Mesenteric fat pad (tissue), 1 donor: ENCODE measurements at regions not wholly inside any gene's neighbourhood (a gene's known extent, or its start where the extent isn't known, plus 50 kb on each side); places are given as distances from the start of the nearest gene placed in this dataset.
"Not testable (repeated sequence)": the region's sequence is repeated elsewhere in the genome, so short reads cannot be mapped to it uniquely, and the experiment has no call there.

Source experiments
- DNase-seq: peaks from one replicate; pipeline ENCODE4 v3.0.0-alpha.2; 2020; ENCODE audit warnings: low spot score
- donor health status: DM: yes; HTN: yes; CAD: no.

DNA sequence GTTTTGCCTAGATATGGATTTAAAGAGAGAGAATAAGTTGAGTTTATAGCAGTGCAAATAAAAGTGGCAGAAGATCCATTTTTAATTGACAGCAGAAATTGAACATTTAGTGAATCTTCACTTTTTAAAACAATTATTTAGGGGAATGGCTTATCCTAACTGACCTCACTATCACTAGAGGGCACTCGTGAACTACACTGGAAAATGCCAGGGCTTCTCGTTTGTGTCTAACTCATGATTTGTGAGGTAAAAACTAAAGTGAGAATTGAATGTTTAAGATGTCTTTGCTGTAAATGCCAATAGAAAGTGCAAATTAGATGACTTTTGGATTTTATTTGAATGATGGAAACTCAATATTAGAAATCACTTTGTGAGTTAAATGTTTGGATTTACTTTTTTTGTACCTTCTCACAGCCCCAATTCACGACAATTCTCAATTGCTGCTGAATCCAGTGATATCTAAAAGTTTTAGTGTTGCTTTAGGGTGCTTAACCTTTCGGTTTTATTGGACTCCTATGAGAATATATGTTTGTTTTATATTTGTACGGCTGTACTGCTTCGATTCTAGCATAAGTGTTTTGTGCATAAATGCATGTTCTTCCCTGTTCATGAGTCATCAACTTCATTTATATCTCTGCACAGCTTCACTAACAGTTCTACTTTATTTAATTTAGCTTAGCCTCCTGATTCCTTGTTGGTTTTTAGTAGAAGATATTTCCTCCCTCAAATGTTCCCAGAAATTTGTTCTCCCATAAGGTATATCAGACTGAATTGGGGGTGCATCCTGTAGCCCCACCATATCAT lies 462.1 kb downstream of the MFSD1 start:
- DNase-seq, result no peak

DNA sequence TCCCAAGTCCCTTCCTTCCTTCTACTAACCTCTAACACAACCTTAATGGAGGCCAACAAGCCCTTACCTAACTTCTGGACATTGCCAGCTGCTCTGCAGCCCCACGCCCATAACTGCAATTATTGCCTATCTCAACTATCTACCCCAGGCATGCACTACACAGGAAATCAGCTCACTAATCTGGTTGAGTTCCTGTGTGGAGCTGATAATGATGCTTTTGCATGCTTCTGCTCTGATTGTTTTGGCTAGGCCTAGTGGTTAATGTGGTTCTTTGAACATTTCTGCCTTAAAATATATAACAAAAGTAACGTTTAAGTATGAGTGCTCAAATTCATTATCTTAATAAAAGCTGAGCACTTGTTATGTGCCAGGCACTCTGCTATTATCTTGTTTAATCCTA lies 463.9 kb downstream of the MFSD1 start:
- DNase-seq, result no peak

DNA sequence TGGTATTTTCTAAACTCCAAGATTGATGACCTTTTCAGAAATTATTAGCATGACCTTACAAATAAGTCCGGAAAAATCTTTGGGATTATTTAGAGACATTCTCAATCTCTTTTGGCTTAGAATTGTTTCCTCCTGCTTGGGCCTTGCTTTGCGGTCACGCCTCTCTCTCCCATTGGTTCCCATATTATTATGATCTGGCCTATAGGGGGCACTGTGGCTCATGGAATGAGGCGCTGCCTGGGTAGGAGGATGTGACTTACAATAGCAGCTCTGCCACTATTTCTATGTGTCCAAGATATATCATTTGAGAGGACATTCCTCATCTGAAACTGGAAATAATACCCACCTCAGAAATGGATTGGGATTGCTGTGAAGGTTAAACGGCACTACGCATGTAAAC lies 464.9 kb downstream of the MFSD1 start:
- DNase-seq, result no peak

DNA sequence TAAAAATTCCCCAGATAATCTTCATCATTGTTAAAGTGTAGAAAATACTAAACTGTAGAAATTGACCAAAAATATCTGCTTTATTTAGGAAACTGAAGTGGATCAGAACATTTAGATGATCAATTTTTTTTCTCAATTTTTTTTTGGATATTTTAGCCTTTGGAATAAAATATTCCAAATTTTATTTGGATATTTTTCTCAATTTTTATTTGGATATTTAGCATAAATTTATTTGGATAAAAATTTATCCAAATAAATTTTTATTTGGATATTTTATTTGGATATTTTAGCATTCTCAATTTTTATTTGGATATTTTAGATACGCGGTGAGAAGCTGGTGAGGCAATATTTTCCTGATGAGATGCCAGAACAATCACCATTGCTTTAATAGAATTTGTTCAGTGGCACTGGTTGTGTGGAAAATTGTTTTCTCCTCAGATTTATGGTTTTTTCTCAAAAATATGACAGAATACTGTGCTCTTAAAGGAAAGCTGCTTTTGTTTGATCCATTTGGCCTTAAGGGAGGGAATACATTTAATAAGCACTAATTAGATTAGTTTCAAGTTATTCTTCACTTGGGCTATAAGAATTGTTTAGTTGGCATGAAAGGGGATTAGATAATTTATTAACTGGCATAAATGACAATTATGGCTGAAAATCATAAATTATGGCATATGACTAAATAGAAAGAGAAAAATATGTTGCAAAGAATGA lies 470.1 kb downstream of the MFSD1 start:
- DNase-seq, result no peak

DNA sequence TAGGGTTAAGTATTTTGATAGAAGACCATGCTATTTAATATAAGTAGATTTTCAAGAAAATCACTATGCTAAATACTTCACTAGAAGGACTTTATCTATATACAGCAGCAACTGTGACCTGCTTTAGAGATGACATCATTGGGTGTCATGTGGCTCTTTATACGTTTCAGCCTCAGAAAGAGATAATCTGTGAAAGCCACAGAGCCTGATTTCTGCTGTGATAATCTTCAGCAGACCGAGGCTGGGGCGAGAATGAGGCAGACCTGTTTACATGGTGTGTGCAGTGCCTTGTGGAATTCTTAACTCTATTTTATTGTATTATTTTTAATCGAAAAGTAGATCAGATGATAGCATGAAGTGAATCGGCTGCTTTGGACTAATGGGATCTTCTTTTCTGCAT lies 471.2 kb downstream of the MFSD1 start:
- DNase-seq, result no peak

DNA sequence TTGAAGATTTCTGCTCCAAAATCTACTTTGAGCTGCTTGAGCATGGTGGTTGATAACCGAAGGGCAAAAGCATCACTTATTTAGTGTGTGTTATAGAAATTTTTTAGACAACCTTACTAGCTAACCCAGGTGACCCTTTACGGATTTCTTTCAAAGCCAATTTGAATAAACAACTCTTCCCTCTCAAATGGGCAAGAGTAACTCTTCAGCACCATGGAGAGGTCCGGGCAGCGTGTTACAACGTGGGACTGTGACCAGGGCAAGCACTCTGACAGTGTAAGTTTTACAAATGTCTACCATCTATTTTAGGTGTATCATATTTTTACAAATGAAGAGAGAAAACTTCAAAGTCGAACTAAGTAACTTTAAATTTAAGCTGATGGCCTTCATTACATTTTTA lies 471.8 kb downstream of the MFSD1 start:
- DNase-seq, result no peak

DNA sequence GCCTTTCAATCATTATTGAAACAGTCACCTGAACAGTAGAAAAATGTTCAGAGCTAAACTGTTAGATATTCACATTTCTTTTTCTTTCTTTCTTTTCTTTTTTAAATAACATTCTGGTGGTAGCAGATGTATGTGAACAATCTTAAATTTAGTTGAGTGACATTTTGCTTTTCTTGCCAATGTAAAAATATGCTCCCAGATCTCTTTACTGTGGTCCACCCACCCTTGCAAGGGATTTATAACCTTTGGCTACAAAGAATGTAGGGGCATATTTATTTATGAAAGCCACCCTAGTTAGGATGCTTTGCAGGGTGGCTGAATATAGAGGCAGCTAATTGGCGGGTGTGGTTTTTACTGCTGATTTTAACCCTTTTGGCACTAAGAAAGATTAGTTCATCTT lies 473.9 kb downstream of the MFSD1 start:
- no peak for DNase-seq

DNA sequence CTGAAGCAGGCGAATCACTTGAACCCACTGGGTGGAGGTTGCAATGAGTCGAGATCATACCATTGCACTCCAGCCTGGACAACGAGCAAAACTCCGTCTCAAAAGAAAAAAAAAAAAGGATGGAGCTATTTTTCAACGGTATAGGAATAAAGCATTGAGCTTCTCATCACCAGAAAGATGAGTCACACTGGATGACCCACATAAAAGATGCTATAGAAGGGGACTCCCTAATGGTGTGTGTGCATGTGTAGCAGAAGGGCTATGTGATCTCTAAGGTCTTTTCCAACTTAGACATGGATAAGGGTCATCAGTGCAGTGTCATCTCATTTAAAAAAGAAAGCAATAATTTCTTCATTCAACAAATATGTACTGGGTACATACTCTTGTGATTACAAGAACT lies 476.0 kb downstream of the MFSD1 start:
- DNase-seq, result no peak

DNA sequence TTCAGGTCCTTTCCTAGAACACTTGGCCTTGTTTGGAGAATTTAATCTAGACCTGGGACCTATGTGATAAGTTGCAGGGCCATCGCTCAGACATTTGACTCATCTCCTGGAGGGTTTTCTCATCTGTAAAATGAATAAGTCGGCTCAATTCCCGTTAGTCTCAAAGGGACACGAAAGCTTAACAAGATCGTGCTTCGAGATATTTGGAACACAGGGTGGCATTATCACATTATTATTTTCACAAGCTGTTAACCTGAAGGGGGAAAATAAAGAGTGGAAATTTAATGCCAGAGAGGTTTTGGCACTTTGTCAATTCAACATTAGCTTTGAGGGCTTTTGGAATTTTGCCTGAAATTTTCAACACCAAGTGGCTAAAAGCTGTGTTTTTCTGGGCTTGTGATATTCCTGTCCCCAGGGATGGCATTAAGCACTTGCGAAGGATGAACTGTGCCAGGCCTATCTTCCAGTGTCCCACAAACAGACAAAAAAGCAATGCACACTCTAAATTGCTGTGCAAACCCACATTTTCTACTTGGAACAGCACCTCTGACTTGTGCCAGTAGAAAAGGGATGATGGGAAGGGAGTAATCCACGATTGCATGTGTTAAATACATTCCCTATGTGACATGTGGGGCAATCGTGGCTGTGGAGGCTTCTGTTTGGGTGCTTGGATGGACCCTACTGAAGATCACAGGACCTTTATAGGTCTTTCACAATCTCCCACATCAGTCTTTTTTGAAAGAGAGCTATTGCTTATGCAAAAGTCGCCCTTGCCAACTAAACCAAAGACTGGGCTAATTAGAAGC lies 478.7 kb downstream of the MFSD1 start:
- no peak for DNase-seq

DNA sequence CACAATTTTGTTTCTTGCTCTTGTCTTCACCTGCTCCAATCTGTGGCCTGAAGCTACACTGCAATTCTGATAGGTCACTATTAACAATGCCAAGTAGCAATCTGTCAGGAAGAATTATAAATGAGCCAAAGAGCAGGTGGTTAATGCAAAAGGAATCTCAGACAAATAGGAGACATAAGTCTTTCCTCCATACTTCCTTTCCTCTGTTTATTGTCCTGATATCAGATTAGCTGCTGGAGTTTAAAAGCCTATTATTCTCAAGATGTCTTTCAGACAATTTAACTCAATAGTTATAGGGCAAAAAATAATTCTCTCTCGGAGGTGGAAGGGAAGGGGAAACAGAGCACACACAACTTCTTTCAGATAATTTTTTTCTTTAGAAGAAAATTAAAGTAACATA lies 491.6 kb downstream of the MFSD1 start:
- no peak for DNase-seq

DNA sequence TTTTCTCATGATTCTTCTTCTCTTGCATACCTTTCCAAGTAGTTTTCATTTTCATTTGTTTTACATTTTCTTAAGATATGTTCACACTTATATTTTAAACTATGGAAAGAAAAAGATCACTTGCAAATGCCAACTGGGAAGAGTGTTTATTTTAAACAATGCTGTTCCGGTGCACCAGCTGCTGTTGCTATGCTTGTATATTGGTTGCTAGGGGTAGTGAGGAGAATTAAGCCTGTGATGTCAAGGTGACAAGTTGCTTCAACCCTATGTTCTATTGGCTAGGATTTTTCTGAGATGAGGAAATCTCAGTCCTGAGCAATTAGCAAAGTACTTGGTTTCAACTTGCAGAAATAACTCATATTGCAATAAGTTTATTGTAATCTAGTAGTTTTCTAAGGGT lies 500.1 kb downstream of the MFSD1 start:
- no peak for DNase-seq

DNA sequence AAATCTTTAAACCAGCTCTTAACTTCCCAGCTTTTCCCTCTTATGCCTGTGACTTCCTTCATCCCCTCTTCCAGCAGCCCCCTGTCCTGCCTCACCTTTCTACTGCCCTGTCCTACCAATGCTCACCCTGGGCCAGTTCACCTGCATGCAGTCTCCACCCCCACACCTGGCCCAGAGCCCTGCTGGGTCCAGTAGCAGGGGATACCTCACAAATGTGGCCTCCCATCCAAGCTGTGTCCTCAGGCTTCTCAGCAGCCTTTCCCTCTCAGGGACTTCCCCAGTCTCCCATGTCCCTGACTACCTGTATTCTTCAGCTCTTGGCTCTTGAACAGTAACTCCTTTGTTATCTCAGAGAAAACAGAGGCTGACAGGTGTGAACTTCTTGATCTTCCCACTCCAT lies 503.2 kb downstream of the MFSD1 start:
- DNase-seq, result no peak

DNA sequence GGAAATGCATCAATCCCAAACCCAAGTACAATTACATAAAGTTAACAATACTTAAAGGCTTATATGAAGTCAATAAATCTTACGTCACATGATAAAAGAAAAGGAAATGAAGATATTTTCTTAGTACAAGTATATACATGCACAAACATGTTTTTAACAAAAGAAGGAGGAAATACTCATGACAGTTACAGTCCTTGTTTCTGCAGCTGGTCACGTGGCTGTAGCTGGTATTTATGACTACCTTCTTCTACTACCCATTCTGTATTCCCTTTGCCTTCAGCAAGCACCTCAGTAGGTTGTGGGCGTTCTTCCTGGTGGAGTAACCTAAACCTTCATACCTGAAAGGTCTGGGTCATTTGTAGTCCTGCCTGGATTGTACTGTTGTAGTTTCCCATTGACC lies 514.9 kb downstream of the MFSD1 start:
- not testable (repeated sequence) for DNase-seq

DNA sequence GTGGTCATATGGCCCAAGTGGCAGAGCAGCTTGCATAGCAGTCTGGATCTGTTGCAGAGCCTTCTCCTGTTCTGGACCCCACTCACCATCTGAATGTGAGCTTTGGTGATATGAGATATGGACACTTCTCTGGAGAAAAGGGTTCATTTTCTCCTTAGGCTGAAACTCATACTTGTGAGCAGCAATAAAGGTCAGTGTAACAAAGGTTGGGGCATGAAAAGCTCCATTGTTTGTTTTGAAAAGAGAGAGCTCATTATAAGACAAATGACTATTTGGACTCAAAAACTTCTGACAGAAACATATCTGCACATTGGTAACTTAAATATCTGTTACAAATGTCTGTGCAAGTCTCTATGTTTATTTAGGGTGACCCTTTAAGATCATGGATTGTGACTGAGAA lies 517.3 kb downstream of the MFSD1 start:
- no peak for DNase-seq

DNA sequence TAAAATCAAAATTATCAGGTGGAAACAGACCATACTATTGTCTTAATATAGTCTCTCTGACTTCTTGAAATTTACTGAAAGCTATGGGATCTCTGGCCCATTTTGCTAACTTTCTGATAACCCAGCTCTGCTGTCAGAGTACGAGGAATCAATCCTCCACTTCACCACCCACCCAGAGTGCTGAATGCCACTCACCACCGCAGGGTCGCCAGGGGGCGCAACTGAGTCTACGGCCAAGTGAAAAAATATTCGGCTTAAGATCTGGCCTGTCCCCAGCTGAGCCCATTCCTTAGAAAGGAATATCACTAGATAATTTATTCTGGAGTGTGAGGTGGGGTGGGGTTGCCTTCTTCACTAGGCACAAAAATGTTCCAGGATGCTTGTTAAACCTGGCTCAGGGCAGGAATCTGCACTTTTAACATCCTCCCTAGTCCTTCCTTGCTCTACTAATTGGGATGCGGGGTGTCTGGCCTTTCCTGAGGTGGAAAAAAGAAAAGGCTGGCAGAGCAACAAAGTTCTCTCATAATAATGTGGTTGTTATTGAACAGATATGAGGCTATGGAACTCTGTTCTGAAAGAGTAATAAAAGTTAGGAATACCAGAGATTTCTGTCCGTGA lies 520.6 kb downstream of the MFSD1 start:
- no peak for DNase-seq

DNA sequence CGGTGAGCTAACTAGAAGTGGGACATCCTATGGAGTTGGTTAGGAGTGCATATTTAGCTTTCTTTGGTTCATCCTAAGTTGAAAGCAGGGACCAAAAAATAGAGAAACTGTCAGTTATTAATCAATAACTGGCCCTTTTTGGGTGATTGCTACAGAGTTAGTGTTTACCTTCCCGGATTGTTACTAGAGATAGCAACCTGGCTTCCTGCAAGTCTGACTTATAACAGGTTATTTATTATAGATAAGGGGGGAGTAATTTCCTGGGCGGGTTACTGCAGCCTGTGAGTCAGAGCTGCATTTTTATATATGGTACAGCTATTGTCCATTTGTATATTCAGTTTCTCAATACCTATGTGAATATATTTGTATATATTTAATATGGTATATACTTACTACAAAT lies 522.0 kb downstream of the MFSD1 start:
- no peak for DNase-seq

DNA sequence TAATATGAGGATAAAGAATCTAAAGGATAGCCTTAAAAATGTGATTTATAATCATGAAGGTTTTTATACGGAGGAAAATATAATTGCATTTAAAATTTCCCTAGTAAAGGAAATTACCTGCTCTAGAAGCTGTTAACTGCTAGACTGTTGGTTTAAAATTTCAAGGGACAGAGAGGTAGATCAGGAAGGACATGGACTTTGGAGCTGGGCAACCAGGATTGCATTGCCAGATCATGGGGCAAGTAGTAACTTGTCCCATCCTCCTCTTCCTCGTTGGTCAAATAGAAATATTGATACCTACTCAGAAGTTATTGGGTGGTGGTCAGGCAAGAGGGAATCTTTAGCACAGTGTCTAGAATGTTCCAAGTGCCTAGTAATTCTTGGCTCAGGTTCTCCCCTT lies 525.1 kb downstream of the MFSD1 start:
- no peak for DNase-seq

DNA sequence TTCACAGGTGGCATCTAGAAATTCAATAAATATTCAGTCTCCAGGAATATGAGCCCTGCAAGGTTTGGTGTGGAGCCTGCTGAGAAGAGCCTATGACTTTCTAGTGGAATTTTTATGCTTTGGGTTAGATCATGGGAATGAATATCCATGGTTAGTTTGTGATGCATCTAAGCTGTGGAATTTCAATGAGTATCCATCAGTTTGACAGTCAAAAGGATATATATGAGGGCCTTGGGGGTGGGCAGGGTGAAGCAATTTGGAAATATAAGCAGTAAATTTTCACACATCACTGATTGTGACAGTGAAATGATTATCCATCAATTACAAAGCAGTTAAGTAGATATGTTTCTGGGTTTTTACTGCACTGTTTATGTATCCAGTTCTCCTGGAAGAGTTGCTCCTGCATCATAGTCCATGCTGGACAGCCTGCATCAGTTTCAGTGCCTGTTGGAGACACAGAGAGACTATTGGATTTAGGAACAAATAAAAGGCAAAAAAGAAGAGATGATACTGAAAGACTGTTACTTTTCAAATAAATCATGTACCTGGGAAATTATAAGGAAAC lies 530.8 kb downstream of the MFSD1 start:
- DNase-seq, result no peak

DNA sequence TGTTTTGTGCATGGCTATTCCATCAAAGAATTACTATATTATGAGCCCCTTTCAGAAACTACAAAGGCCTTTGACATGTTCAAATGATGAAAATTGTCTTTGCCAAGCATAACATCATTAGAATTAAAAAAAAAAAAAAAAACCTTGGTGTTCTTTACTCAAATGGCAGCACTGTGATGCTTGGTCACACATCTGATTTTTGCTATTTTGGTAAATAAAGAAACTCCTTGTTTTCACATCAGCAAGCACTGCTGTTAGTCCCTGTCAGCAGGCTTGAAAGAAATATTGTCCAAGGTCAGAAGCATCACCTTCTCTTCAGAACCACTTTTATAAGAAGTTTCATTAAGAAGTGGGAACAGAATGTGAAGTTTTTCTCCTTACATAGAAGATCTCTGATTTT lies 537.3 kb downstream of the MFSD1 start:
- DNase-seq, result no peak

DNA sequence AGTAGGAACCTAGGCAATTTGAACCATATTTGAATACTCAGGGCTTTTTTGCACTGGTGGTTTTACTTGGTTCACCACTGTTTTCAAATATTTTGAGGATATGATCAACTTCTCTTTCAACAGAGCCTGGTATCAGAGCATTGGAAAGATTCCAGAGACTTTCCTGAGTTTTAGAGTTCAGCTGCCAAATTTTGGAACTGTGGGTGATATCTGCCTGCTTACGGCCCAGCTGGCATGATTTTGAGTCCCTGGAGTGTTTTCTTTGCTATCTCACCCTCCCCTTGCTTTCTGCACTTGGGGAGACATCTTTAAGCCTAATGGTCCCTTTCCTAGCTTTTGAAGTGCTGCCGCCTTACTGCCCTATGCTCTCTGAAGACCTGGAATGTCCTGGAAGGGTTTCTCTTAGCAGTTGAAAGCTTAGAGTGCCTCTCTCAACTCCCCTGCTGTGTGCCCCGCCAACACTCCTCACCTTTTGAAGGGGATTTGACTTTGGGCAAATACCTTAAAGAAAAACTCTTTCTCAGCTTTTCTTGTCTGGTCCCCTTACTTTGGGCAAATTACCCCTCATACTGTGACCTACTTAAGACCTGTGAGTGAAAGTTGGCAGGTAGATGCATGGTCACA lies 539.1 kb downstream of the MFSD1 start:
- DNase-seq, result no peak
